ENCODE measurements at regions not wholly inside any gene's neighbourhood (a gene's known extent, or its start where the extent isn't known, plus 50 kb on each side); places are given as distances from the start of the nearest gene placed in this dataset.
"Not testable (repeated sequence)": the region's sequence is repeated elsewhere in the genome, so short reads cannot be mapped to it uniquely, and the experiment has no call there.

DNA sequence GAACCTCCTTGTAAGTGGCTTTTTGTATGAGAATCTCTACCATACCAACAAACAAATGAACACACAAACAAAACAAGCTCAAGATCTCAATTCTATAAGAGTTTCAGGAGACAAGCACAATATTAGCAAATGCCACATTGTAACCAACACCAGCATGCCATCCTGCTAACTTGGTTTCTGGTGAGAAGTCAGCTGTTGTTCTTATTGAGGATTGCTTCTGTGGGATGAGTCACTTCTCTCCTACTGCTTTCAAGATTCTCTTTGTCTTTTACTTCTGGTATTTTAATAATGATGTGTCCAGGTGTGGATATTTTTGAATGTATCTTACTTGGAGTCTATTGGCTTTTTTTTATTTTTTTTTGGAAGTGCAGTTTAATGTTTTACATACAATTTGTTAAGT lies 131.7 kb downstream of the BCL2L11 start:
- no peak for DNase-seq

DNA sequence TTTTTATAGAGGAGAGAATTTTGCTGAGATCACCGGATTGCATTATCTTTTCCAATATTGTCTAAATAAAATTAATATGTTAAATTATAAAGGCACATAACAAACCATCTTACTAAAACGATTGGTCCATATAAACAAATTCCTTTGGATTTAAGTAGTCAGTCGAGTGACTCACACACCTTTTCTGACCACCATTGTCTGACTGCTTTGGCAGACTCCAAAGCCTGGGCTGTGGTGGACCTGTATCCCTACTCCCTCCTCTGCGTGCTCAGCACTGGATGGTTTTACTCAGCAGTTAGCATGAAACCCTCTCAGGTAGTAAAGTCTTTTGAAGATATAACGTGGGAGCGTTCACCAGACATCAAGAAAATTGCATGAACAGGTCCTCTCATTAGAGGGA lies 134.2 kb downstream of the BCL2L11 start:
- not testable (repeated sequence) for DNase-seq

DNA sequence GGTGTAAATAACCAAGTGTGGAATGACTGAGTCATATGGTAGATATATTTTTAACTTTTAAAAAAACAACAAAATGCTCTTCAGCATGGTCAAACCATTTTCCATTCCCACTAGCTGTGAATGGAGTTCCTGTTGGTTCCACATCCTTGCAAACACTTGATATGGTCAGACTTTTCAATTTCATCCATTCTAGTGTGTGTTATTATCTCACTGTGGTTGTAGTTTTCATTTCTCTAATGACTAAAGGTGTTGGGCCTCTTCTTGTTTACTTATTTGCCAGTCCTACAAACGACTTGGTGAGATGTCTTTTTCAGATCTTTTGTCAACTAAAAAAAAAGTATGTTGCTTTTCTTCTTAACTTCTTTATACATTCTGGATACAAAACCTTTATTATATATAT lies 135.9 kb downstream of the BCL2L11 start:
- not testable (repeated sequence) for DNase-seq

DNA sequence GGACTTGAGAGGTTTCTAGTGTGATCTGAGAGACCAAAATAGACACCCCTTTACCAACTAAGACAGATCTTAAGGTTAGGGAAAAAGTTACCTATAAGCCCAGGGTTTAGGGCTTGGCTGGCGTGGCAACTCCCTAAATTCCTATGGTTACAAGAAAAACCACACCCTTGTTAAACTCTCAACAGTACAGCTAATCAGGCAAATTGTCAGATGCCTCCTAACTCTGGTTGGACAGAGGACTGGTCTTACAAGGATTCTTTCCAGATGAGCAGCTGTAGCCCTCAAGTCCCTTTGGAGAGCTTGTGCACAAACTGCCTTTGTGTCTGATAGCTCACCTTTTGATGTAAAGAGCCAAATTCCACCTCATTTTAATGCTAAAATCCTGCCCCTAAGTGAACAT lies 136.9 kb downstream of the BCL2L11 start:
- not testable (repeated sequence) for DNase-seq

DNA sequence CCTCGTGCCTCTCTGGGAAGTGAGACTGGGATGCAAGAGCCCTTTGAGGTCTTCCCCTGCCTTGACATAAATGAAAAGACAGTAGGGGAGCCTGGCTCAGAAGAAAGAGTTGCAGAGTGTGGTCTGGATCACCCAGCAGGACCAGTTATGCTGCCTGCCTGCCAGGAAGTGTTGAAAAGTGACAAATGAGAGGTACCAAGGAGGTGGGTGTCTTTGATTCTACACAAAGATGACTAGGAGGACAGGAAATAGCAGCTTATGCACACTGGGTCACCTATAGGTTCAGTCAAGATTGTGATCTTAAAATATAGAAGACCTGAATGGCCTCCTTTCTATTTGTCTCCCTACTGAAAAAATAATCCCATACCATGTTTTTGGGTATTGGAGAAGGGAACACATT lies 137.6 kb downstream of the BCL2L11 start:
- DNase-seq: not testable (repeated sequence)

DNA sequence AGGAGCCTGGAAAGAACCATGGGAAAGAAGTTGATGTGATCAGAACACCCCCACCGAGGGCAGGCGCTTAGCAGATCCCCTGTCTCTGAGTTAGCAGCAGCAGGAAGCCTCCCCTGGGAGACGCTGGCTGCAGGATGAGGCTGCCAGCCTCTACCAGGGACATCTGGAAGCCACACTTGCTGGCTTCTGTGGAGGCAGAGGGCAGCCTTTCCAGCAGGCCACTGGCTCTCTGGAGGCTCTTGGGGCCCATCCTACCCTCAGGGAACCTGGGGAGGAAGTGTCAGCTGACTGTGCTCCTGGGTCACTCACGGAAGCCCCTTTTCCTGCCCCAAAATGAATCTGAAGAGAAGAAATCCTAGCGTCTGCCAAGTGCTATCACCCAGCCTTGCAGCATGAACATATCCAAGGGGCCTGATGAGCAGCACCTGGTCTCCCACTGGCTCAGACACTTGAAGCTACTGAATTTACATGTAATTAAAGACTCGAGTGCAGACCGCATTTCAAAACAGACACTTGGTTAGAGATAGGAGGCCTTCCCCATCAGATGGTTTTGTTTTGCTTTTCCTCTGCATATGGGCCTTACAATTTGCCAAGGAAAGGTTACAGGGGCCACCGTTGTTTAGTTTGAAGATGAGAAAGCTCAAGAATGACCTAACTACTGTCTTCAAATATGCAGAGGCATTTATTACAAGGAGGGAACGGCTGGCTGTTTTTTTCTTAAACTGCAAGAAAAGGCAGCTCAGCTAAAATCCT lies 142.1 kb downstream of the BCL2L11 start:
- not testable (repeated sequence) for DNase-seq

DNA sequence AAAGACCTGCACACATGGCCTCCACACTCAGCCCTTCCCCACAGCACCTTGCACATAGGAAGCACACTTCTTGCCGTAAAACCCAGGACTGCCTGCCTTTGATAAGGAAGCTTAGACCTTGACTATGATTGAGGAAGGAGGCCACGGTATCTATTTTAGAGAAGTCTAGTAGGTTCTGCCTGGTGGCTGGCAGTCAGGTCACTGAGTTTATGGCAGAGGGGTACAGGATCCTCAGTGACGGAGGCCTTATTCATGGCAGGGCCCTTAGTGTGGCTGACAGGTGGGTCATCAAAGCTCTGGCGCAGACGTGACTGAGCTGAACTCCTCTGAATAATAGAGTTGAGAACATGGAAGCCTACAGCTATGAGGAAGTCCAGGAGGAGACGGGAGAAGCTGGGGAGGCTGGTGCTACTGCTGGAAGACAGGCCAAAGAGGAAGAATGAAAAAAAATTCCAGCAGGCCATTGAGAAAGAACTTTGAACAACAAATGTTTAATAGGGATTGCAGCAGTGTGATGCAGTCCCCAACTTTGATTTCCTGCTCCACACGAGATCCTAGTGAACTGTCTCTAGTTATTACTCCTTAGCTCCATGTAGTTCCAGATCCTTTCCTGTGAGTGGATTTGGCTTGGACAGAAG lies 142.8 kb downstream of the BCL2L11 start:
- DNase-seq: not testable (repeated sequence)

DNA sequence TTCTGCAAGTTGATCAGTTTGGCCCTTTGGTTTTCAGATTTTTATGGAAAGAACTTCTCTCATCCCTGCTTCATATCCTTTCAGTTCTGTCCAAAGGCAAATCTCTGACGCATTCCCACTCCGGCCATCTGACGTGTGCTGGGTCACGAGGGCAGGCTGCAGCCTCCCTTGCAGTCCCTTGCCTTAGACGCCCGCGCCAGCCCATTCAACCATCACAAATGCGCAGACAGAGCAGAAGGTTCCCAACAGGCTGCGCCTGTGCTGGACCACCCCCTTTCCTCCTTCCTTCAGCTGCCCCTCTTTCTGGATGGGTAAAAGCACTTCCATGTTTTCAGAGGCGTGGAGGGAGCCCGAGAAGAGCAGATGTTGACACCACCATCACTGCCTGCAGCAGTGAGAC lies 144.2 kb downstream of the BCL2L11 start:
- DNase-seq: not testable (repeated sequence)

DNA sequence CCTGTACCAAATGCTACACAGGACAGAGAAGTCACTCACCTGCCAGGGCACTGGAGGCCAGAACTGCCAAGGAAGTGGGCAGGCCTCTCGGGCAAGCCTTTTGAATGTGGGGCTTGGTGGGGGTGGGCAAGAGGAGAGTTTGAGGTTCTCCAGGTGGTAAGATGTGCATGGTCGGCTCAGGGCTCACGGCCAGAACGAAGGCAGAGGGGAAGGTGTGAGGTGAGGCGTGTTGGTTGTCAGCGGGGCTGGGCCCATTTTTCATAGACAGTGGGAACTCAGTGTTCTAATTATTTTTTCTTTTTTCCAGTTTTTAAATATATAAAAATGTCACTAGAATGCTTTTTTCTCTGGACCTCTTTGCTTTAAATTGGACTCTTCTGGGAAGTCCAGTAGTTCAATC lies 145.8 kb downstream of the BCL2L11 start:
- DNase-seq: not testable (repeated sequence)

DNA sequence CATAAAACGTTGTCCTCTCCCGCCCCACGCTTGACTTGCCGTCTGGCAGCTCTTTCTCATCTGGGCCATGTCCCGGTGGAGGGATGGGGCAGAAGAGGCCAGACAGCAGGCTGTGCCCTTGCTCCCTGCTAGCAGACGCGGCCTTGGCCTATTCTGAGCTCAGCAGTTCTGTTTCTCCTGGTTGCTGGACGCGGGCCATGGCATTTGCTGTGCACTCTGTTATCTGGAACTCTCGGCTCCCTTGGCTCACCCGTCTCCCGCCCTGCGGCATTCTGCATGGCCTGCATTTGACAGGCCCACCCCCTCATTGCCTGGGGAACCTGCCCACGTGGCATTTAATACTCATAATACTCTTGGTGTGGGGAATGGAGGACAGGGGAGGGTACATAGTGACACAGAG lies 146.3 kb downstream of the BCL2L11 start:
- not testable (repeated sequence) for DNase-seq

DNA sequence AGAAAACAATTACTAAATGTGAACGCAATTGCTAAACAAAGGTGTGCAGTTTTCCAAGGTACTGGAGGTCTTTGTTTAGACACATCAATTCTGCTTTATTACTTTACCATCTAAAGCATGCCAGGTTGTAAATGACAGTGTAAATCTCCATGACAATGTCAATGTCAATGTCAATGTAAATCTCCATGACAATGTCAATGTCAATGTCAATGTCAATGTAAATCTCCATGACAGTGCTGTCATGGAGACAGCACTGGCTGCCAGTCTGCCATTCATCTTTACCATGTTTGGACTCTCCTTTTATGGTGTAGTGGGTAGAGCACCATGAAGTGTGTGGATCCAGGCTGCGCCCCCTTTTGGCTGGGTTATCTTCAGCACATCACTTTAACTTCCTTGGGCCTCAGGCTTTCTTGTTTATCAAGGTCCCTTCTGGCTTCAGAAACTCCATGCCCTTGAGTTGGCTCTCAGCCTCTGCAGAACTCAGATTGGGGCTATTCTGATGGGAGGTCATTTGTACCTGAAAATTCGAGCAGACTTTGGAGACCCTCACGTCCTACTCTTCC lies 149.1 kb downstream of the BCL2L11 start:
- DNase-seq: not testable (repeated sequence)

DNA sequence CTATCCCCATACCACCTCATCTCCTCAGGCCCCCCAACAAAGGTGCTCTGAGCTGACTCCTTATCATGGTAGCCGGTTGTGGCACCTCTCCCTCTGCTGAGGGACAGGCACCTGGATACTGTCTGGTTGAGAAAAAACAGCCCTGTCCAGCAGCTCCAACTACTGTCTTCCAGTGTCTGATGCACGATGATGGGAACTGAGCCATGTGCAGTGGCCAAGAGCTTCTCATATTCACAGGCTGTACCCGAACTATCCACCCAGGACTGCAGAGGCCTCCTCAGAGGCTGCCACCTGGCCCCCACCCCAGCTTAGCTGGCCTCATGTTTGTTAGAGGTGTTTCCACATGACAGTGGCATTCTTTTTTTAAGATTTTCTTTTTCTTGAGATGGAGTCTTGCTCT lies 149.9 kb downstream of the BCL2L11 start:
- DNase-seq: not testable (repeated sequence)

DNA sequence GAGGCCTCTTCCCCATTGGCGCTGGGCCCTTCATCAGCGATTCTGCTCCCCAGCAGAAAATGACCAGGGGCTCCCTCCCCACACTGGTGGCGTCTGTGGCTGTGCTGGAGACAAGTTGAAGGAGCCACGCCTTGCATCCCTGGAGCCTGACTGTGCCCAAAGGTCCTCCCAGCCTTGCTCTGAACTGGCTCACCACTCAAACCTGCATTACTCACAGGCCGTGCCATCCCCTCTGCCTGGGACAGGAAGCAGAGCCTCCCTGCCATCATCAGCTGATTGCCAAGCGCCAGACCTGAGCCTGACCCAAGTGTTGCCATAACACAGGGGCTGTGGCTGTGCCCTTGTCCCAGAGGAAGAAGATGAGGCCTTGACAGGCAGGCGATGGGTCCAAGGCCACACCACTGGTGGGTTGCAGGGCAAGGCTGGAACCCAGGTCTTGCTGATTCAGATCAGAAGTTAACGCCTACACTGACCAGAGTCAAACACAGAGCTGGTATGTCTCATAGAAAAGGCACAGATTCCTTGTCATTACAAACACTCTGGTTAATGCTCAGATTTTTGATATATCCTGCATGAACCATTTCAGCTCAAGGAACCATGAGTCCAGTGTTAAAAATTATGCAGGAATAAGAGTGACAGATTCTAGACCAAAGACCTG lies 151.1 kb downstream of the BCL2L11 start:
- DNase-seq: not testable (repeated sequence)

DNA sequence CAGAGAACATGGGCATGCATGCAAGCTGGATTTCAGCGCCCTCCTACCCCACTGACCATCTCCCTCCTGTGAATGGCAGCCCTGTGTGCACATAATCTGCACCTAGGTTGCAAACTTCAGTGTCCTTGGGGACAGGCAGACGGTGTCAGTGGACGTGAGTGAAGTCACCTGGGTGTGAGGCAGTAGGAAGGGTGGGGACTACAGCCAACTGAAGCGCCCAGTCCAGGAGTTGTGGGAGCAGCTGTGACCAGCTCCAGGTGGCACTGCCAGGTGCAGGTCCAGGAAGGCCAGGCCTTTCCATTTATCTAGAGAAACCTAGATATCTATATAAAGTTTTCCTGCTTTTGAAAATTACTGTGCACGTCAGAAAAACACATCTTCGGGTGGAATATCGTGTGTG lies 152.3 kb downstream of the BCL2L11 start:
- DNase-seq: not testable (repeated sequence)

DNA sequence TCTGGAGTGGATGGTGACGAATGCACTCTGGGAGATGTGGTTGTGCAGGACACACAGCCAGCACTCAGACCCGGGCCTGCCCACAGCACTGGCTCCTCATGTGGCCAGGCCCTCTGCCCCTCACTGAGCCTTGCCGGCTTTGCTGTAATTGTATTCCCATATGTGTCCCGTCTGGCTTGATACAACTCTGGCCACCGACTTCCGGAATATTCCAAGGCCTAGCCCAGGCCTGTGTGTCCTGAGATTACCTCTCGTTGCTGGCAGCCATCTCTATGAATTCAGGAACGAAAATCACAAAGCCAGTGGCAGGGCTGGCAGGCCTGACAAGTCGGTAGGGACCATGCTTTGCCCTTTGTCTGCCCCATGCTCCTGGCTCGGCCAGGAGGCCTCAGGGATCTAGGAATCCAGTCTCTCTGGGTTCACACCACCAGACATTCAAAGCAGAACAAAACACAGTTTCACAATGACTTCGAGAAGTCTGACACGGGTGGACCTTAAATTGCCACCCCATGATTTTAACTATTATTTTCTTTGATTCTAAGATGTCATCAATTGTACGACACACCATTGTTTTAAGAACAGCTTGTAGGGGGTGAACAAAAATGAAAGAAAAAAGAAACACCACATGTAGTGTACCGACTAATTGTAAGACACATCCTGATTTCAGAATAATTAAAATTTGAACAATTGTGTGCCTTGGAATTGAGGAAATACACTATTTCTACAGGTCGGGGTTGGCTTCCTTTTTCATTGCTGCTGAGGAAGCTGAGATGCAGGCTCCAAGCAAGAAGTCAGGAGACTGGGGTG lies 154.5 kb downstream of the BCL2L11 start:
- DNase-seq: not testable (repeated sequence)

DNA sequence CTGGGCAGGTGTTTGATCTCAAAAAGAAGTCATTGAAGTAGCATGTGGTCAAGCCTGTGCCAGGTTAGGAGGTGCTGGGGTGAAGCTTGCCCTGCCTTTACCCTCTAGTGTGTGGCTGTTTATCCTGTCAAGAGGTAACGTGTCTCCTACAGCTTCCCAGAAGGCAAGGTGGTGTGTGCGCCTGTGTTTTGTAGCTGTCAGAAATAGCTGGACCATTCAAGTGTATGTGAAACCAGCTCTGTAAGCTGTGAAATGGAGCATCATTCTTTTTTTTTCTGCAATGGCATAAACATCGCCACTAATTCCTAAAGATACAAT lies 155.1 kb downstream of the BCL2L11 start:
- not testable (repeated sequence) for DNase-seq

DNA sequence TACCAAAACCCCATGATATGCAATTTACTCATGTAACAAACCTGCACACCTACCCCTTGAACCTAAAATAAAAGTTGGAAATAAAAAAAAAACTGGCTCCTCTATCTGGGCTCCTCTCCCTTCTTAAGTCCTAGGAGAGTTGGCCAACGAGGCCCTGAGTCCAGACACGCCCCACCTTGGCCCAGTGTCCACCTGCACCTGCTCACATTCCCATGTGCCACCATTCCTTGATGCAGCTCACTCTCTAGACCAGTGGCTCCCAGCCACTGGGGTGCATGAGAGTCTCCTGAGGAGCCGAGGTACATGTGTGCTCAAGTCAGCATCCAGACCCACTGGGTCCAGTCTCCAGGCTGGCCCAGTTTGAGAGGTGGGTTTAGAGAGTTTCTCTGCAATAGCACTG lies 157.4 kb downstream of the BCL2L11 start:
- DNase-seq: not testable (repeated sequence)

DNA sequence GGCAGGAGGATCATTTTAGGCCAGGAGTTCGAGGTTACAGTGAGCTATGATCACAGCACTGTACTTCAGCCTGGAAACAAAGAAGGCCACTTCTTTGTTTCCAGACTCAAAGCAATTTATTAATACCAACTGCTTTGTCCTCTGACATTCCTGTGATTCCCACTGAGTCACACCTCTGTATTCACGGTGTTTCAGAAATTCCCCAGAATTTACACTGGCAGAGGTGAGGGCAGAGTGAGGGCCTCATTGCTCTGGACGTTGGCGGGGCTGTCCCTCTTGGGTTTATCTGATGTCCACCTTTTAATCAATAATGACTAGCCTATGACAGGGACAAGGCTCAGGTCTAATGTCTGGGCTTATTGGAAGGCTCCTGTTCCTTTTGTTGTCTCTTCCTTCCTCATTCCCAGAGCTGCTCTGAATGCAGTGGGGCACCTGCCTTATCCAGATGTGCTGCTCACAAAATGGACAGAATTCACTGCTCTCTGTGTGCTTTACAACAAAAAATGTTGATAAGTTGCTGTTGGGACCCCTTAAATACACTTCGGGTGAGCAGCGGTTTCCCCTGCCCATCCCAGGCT lies 160.1 kb downstream of the BCL2L11 start:
- not testable (repeated sequence) for DNase-seq

DNA sequence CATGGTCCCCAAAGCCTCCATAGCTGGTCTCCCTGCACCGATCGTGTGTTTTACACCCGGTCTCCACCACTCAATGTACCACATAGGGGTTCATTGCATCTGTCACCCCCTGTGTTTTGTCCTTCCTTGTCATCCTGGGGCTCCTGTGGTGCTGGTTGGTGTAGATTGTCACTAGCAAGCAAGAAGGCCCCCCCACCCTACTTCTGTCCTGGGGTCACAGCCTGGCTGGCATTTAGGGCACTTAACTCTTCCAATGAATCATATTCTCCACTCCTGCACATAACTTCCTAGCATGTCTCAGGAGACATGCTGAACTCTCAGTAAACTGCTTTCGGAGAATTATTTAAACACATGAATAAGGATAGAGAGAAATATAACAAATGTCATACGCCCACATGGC lies 161.4 kb downstream of the BCL2L11 start:
- DNase-seq: not testable (repeated sequence)

DNA sequence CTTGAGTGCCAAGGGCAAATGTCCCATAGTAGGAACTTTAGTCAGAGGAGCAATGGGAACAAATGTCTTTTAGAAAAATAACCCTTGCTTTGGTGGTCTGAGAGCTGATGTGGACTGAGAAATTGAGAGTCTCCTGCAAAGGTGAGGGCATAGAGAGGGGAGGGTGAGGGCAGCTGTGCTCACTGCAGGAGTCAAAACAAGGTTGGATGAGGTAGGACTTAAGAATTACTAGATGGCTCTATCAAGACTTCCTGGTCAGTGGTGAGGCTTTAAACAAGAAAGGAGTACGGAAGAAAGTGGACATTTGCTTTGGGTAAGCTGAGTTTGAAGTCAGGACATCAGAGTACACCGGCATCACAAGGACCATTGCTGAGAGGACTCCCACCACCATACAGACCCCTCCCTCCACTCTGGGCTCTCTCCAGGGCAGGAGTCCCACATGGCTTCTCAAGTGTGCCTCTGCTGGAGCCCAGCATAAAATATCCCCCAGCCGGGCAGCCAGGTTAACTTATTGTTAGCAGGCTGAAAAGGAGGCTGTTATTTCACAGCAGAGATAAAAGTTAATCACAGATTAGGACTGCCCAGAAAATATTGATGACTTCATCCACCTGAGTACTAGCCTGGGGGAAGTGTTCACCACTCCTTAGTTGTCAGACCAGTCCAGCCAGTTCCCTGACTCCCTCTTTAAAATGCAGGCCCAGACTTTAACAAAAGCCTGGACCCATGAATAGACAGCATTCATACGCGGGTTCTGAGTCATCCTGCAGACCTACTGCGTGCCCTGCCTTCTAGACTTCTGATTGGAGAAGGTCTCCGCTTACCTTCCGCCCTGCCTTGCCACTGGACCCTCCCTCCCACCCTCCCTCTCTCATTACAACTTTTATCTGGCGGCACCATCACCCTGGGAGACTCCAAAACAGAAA lies 167.2 kb downstream of the BCL2L11 start:
- DNase-seq: not testable (repeated sequence)

DNA sequence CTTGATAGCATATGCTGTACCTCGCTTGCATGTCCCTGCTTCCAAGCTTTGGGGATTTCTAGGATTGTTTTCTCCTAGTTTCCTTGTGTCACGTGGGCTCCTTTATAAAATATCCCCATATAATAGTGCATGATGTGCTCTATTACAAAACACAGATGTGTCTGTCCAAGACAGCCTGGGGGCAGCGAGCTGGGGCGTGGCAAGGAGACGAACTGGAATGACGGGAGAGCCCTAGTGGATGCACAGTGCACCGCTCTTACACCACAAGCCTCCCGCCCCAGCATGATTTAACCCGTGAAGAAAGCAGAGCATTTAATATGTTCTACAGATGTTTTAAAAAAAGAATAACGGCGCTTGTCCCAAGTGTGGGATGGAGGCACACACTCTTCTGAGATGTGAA lies 169.7 kb downstream of the BCL2L11 start:
- DNase-seq: not testable (repeated sequence)
